ENCODE measurements at regions not wholly inside any gene's neighbourhood (a gene's known extent, or its start where the extent isn't known, plus 50 kb on each side); places are given as distances from the start of the nearest gene placed in this dataset.

DNA sequence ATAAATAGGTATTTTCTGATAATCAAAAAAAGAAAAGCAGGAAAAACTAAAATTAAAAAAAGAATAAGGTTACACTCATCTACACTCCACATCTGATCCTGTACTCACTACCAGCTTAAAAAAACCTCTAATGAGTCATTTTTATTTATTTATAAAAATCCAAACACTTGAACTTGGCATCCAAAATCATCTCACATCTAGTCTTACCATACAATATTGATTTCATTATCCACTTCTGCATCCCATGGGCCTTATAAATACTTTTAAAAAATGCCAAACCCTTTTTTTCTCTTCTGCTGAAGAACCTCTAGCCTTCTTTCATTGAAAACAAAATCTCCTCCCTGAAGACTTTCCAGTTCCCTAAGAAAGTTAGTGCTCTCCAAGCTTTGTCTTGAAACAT is 109.7 kb downstream of the TMTC3 start:
- intact Hi-C loops (cut with micrococcal nuclease) = no loop called here

DNA sequence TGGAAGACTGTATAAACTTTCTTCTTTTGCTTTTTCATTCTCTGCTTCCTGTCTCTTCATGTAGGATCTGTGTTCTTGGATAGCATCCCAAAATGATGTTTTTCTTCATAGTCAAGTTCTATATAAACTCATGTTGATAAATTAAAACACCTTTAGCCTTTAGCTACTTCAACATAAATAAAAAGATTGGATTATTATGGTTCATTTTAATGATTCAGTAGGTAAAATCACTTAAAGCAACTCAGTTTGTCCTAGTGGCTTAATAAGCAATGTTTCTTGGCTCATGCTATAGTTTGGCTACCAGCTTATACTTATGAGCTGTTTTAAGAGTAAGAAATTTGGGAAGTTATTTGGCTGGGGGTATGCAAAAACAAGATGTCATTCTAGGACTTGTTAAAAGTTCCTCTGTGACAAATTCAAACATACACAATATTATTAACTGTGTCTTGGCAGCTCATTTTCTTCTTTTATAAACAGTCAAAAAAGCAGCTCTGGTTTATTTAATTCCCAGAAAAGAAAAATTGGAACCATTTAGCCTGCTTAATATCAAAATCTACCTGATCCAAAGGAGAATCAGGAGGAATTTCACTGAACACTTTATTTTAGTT is 111.4 kb downstream of the TMTC3 start:
- intact Hi-C loops (cut with micrococcal nuclease) = no loop called here

DNA sequence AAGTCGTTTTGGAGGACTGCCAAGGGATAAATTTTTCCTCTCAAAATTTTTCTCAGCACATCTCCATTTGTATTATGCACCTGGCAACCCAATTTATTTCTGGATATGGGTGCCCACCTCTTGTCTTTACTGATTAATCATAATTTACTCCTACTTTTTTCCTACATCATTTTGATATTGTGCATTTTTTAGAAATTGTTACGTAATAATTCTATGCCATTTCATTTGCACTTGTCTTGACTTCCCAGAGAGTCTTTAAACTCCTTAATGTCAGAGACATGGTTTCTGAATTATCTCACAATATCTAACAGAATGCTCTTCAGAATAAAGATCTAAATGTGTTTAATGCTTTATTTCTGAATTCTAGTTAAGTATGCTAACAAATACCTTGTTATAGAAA is 113.1 kb downstream of the TMTC3 start:
- intact Hi-C loops (cut with micrococcal nuclease) = no loop called here

DNA sequence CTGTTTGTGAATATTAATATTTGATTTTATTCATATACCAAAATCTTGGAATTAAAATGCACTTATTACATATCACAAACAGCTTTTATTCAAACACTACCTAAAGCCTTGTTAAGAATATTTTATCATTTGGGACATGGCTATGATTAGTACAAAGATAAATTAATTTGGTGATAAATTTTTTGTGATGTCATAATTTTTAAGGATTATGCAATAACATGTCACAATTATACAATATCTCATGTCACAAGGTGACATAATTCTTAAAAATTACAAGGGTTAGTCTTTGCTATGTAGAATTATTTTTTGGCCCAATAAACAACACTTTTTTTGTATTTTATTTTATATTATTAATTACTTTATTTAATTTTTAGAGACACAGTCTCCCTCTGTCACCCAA is 113.7 kb downstream of the TMTC3 start:
- intact Hi-C loops (cut with micrococcal nuclease) = no loop called here

DNA sequence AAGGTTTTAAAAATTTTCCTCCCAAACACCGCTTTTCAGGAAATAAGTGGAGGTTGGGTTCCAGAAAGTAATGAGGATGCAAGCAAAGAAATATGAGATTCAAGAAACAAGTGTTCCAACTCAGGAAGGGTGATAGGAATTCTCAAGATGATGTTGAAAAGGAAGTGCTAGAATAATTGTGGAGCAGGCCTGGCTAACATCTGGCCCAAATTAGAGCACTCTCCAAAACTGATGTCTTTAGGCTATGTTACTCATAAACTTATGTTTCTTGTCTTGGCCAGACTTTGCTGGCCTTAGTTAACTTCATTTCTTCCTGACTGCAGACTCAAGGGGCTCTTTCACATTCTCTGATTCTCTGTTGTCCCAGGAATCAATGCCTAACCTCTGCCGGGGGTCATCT is 116.3 kb downstream of the TMTC3 start:
- intact Hi-C loops (cut with micrococcal nuclease) = no loop called here

DNA sequence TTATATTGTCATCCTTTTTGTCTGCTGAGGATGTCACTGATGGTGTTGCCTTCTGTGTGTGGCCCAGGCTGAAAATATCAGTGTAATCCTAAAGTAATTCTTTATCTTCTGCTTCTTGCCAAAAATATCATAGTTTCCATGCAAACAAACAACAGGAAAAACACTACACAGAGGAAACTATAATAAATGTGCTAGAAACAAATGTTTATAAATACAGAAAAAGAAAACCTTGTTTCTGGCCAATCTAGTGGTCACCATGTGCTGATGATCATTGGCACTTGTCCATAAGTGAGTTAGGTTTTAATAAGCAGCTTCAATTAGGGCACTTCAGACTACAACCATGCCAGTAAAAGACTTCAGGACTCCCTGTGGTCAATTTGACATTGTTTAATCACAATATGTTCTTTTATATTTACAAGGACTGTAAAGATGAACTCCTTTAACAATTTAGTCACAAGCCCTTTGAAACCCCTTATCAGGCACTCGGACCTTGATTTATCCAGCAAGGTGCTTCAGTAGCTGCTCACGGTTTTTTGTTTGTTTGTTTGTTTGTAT is 124.8 kb downstream of the TMTC3 start:
- intact Hi-C loops (cut with micrococcal nuclease) = no loop called here

DNA sequence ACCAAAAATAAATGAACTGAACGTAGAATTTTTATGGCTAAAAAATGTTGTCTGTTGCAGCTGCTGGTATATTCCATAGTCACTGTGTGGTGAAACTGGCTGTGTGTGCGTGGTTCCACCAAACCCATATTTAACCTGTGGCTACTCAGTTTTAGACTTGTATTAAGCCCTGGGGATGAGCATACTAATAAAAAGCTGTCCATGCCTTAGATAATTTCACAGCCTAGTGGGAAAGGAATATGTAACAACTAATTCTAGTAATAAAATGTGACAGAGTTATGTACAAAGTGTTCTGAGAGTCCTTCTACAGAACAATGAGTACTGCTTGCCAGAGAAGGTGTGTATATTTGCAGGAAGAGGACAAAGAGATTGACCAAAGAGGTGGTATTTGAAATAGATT is 125.5 kb downstream of the TMTC3 start:
- intact Hi-C loops (cut with micrococcal nuclease) = no loop called here

DNA sequence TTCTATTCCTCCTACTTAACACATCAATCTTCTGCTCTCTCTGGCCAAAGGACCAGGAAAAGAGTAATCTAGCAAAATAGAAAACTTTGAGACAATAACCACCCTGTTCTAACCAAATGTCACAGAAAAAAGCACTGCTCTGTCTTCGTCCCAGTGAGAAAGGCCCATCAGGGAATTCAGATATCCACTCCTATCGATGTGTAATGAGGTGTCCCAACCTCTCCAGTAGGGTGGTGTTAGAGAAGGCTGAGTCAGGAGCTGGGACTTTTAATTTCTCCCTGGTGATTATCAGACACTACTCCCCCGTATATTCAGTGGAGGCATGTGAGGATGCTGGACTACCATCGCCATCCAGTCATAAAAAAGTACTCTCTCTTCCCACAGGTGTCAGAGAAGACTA is 130.3 kb downstream of the TMTC3 start:
- intact Hi-C loops (cut with micrococcal nuclease) = no loop called here

DNA sequence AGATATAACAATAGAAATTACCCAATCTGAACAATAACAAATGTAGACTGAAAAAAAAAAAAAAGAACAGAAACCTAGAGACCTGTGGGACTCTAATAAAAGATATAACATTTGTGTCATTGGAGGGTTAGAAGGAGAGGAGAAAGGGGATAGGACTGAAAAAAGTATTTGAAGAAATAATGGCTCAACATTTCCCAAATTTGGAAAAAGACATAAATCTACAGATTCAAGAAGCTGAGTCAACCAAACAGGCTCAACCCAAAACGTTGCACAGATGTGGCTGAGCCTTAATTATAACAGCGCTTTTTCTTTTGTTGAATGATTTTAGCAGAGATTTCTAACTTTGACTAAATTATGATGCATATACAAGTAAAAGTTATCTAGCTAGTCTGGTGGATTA is 131.3 kb downstream of the TMTC3 start:
- intact Hi-C loops (cut with micrococcal nuclease) = no loop called here

DNA sequence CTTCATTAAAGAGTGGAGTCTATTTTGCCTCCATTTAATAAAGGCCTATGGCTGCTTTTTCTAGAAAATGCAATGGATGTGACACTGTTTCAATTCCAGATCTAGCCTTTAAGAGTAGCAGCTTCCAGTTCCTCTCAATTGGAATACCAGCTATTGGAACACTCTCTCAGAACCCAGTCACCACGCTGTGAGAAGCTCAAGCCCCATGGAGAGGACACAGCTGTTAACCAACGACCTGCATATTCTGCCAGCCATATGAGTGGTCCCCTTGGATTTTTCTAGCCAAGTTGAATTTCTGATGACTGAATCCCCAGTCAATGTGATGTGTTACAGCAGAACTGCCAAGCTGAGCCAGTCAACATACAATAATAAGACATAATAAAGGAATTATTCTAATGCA is 131.8 kb downstream of the TMTC3 start:
- intact Hi-C loops (cut with micrococcal nuclease) = no loop called here

DNA sequence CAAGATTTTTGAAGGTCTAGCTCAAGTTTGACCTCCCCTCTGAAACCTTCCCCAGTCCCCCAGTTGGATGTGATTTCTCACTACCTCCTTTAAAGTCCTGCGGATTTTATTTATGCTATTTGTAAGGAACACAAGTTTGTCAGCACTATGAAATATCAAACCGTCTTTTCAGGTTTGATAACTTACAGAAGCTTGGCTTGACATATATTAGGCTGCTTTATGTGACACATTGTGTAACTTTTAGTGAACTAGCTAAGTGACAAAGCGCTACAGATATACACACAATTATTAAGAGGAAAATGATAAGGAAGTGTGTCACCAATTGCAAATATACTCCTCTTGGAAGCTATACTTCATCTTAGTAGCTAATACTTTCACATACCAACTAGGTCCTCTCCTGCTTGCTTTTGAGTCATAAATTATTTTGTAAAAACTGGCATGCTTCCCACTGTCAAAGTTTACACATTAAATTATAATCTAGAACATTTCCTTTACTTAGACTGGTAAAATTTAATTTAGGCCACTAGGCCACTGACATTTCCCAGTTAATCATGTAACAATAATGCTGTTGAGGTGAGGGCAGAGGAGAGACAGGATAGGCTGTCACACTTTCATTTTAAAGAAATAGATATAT is 149.5 kb downstream of the TMTC3 start:
- intact Hi-C loops (cut with micrococcal nuclease) = no loop called here

DNA sequence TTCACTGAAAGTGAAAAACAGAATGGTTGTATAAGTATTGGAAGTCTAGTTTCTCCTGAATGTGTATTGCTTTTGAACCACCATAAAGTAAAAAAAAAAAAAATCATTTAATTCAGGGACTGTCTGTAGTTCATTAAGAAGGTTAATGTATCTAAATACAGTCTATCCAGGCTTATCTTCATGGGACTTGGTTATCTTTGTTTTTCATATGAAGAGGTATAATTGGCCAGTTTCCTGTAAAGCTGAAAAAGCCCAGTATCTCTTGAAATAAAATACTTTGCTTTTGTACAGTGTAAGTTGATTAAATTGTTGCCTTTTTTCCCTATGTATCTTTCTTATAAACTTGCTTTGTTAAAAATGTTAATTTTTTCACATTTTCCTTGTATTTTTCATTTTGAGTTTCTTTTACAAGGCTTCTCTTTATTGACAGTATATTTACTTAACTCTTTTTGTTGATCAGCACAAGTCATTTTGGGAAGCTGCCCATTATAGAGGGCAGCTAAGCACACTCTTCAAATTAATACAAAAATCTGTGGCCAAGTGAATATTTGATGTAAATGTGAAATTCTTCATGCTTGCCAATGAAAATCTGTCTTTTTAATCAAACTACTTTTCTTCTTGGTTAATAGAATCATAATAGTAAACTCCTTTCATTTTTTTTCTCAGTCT is 156.0 kb downstream of the TMTC3 start:
- intact Hi-C loops (cut with micrococcal nuclease) = loop anchor here (2.0 to 5.0 kb wide), 2 partner anchors 263 to 864 kb away; a partner anchor contains a TSS

DNA sequence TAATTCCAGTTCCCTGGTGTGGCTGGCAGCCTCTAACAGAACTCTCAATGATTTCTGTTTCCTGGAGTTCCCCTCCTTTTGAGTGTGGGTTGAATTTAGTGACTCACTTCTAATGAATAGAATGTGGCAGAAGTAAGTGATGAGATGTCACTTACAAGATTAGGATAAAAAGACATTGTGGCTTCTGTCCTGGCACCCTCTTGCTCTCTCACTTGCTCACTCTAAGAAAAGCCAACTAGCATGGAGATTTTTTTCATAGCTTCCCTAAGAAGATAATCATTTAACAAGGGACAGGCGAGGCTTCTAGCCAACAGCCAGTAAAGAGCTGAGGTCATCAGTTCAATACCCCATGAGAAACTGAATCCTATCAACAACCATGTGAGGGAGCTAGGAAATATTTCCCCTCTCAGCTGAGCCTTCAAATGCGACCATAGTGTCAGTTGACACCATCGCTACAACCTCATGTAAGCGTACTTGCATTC is 156.7 kb downstream of the TMTC3 start:
- intact Hi-C loops (cut with micrococcal nuclease) = loop anchor here (1.0 to 5.0 kb wide), 5 partner anchors 57 to 863 kb away; partner anchors contain the start of genes CEP290 and TMTC3

DNA sequence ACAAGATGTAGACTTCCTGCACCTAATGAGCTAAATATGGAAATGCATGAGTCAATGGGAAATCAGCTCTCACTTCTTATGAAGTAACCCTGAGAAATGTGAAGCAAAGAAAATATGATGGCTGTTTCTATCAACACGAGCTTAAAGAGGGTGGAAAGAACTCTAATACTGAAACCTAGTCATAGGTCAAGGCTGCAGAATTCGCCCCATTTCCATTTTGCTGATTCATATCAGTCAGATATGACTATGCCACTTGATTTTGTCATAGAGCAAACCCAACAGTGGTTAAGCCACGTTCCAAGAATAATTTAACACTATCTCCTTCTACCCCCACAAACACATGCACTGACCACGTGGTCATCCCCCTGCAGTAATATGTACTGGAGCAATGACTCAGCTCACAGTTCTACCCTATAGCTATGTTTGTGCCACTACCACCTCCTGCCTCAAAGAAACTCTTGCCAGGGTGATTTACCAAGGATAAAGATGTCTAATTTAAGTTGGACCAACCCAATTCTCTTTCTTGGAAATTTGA is 157.5 kb downstream of the TMTC3 start:
- intact Hi-C loops (cut with micrococcal nuclease) = loop anchor here (1.0 to 5.0 kb wide), 5 partner anchors 57 to 863 kb away; partner anchors contain the start of genes CEP290 and TMTC3

DNA sequence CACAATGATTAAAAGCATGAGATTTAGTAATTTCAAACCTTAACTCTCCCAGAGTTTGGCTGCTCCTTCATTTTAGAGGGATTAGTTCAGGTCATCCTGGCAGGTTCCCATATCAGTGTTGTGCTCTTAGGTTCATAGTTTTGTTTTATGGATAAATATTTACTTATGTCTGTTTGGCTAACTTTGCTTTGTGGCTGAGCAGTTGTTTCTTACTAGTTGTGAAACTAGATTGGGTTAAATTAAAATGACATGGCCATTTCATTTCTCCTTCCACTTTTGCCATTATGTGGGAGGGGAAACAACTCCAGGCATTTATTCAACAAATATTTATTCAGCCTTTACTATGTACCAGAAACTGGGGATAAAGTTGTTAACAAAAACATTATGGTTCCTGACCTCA is 158.8 kb downstream of the TMTC3 start:
- intact Hi-C loops (cut with micrococcal nuclease) = no loop called here

DNA sequence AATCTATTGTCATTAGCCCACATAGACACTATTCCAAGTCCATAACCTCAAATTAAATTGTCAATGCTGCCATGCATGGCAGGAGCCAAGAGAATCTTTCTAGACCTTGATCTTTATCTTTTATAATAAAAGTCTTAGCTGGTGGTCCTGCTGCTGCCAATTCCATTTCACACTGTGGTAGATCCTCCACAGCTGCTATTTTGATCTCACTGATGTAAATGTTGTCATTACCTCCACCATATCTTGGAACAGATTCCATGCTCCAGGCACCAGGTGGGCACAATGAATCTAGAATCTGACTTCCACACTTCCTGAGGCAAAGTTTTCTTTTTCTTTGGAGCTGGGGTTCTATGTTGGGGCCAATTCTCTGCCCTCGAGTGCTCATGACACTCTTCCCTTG is 161.2 kb downstream of the TMTC3 start:
- intact Hi-C loops (cut with micrococcal nuclease) = no loop called here

DNA sequence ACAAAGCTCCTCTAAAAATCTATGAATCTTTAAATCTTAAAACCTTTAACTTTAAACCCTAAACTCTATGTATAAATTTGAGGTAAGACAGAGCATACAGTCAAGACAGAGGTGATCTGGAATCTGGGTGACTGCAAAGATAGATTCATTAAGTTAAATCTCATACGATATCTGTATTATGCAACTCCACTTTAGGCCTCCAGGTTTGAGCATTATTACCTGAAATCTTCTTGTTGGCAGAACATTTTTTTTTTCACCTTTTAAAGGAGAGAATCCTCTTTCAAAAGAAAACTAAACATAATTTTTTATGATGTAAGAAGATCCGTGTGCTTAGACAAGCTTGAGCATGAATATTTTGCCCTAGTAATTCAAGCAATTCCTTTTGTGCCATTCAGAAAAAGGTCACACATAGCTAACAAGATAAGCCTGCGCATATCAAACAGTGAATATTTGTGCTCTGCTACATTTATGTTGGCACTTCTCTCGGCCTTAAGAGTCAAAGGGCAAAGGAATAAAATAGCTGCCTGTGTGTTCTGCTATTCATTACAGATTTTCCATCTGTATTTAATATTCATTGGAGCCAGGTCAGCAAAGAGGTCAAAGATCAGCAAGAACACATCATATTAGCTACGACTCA is 163.3 kb downstream of the TMTC3 start:
- intact Hi-C loops (cut with micrococcal nuclease) = no loop called here

DNA sequence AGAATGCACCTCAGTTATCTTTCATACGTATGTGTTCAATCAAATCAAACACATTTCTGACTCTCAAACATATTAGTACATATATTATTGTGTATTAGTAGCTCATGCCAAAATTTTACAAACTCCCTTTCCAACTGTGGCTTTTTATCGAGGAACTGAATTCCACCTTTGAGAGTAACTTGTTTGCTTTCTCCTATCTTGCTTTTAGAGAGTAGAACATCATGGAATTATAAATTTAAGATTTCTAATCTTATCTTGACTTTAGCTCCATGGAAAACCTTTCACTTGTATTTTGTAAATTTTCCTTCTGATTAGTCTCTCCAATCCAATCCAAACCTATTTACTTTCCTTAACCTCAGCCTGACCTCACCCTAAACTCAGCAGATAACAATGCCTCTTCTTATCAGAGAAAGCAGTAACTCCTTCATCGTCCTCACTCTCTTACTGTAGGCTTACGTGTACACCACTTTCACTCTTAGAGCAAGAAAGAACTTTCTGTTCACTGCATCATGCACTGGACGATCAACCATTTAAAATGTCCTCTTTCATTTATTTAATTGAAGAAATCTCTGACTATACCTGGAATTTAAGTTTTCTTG is 164.5 kb downstream of the TMTC3 start:
- intact Hi-C loops (cut with micrococcal nuclease) = no loop called here

DNA sequence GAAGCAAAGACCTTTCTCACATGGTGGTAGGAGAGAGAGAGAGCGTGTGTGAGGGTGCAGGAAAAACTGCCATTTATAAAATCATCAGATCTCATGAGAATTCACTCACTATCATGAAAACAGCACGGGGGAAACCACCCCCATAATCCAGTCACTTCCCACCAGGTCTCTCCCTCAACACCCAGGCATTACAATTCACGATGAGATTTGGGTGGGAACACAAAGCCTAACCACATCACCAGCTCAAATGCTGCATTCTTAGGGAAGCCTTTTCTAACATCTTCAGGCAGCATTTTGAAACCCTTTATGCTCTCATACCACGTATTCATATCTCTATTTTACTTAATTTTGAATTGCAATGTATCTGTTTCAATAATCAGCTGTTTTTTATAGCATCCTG is 165.9 kb downstream of the TMTC3 start:
- intact Hi-C loops (cut with micrococcal nuclease) = no loop called here

DNA sequence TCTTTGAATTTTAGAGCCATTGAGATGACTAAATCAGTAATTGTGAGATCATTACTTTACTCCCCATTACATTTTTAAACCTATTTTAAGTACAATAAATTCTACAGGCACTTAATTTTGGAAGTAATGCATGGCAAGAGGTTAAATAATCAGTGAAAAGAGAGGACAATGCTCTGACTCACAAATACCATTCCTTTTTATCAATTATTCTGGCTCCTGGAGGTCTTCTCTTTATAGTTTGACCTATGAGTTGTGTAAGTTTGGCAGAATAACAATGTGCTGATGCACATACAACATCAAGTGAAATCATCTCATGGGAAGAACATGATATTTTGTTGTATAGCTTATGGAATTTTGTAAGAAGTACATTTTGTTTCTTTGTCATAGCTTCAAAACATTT is 166.7 kb downstream of the TMTC3 start:
- intact Hi-C loops (cut with micrococcal nuclease) = no loop called here

DNA sequence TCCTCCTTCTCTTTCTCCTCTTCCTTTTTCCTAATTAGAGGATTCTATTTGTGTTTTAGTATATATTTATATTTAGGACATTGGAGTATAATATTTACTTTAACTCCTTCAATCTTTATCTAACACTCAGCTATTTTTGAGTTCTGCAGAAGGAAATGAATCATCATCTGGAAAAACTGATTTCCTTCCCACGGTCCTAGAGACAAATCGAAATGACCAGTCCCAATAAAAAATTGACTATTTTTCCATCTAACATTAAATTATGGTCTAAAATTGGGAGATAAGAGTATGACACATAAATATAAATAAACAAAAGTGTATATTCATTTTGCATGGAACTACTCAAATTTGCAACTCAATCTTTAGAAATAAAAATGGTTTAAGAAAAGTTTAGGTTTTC is 167.4 kb downstream of the TMTC3 start:
- intact Hi-C loops (cut with micrococcal nuclease) = no loop called here
